ENCODE measurements at regions not wholly inside any gene's neighbourhood (a gene's known extent, or its start where the extent isn't known, plus 50 kb on each side); places are given as distances from the start of the nearest gene placed in this dataset.

- no peak overlapping the region for H3K4me3 ChIP-seq (replicated peaks; ENCODE audit: low read depth, low read length)
- DNase-seq (ENCODE audit: low read depth), result no peak
- no peak for TF ChIP-seq CTCF (IDR thresholded peaks at IDR 0.05; ENCODE audit: low read length, missing control alignments)
Measured at GRCh38 chr4:37538931-37539330, 147.2 kb downstream of the RELL1 start.

DNA sequence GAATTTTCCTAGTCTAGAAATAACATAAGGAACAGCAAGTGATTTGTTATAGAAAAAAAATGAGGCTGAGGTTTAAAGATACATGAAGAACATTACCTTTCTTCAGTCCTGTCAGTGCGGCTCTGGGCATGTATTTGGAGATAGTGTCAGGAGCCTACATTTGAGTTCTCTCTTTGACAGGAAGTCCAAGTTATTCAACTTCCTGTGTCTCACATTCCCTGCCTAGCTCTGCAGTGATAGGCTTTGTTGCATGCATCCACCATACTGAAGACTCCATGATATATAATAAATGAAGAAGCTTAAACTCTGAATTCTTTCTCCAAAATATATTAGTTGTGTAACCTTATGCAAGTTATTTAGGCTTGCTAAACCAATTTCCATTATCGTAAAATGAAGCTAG lies 148.7 kb downstream of the RELL1 start:
- DNase-seq (ENCODE audit: low read depth), result no peak
- TF ChIP-seq CTCF (IDR thresholded peaks at IDR 0.05; ENCODE audit: low read length, missing control alignments), result no peak
- H3K4me3 ChIP-seq (replicated peaks; ENCODE audit: low read depth, low read length), result no peak overlapping the region

DNA sequence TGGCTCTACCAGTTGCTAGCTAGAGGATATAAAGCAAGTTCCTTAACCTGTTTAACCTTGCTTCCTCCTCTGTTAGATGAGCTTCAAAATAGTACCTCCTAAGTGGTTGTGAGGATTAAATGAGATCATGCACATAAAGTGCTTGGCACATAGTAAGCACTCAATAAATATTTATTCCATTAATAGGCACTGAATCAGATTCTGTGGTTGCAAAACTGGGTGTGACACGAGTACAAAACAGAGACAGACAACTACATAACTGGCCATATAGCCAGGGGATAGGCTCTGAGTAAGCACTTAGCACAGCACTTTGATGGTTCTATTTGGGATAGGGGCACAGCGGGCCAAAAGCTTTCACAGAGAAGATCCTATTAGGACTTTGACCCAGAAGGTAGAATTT lies 150.3 kb downstream of the RELL1 start:
- DNase-seq (ENCODE audit: low read depth), result no peak
- H3K4me3 ChIP-seq (replicated peaks; ENCODE audit: low read depth, low read length), result no peak overlapping the region
- TF ChIP-seq CTCF (IDR thresholded peaks at IDR 0.05; ENCODE audit: low read length, missing control alignments), result no peak

DNA sequence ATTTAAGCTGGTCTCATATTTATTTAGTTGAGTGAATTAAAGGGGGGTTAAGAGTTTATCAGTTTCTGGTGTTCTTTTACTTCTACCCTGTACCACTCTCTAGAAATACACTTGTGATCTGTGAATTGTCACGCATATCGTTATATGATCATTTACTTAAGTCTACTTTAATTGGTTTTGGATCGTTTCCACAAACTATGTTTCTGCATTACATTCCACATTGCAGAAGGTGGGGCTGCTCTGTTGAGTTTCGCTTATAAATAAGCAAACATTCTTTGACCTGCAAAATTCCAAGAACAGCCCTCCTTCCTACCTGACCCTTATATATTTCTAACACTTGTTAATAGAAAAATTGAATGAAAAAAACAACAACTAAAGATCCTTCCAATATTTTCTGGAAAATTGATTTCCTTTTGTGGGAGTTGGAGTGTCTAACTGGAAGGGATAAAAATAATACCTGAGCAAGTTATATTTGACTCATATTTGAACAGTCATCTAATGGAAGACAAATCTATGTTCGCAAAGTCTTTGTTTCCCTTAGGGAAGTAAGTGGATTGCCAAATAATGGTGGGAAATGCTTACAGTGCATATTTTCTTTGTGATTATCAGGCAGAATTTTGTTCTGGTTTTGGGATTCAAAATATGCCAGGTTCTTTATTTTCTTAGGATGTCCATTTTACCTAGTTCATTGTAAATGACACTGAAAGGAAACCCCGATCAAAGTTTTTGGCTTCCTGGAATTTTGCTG lies 152.7 kb downstream of the RELL1 start:
- no peak for TF ChIP-seq CTCF (IDR thresholded peaks at IDR 0.05; ENCODE audit: low read length, missing control alignments)
- DNase-seq (ENCODE audit: low read depth), result no peak
- H3K4me3 ChIP-seq (replicated peaks; ENCODE audit: low read depth, low read length), result no peak overlapping the region

DNA sequence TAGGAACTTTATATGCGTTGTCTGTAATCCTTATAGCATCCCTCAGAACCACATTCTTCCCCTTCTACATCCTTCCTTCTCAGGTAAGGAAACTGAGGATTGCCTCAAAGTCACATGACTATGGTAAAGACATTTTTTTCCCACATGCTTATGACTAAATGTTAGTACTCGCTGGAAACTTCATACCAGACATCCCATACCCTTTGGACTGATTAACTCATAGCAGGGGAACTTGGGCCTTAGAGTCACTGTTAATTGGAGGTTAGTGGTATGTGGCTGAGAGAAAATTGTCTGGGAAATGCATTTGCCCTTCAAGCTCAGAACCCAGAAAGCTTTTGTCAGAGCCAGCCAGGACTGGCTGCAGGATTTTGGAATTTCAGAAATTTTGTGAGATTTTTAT lies 155.0 kb downstream of the RELL1 start:
- H3K4me3 ChIP-seq (replicated peaks; ENCODE audit: low read depth, low read length), result no peak overlapping the region
- no peak for TF ChIP-seq CTCF (IDR thresholded peaks at IDR 0.05; ENCODE audit: low read length, missing control alignments)
- DNase-seq (ENCODE audit: low read depth), result no peak

DNA sequence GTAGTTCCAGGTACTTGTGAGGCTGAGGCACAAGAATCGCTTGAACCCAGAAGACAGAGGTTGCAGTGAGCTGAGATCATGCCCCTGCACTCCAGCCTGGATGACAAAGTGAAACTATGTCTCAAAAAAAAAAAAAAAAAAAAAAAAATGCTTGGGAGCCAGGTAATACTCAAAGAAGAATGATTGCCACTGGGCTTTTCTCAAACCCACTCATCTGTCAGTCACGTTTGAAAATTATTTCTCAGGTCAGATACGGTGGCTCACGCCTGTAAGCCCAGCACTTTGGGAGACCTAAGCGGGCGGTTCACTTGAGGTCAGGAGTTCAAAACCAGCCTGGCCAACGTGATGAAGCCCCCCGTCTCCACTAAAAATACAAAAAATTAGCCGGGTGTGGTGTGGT lies 155.7 kb downstream of the RELL1 start:
- H3K4me3 ChIP-seq (replicated peaks; ENCODE audit: low read depth, low read length), result no peak overlapping the region
- no peak for DNase-seq (ENCODE audit: low read depth)
- TF ChIP-seq CTCF (IDR thresholded peaks at IDR 0.05; ENCODE audit: low read length, missing control alignments), result no peak

All from fibroblast of pulmonary artery (primary cell).